Testis (tissue), 2 donors: ENCODE measurements at regions not wholly inside any gene's neighbourhood (a gene's known extent, or its start where the extent isn't known, plus 50 kb on each side); places are given as distances from the start of the nearest gene placed in this dataset.

Experiments used
- CTCF ChIP-seq, 3 experiments: fragments of 450-650 bp in 2 of 3; fragments of 200-600 bp in 1 of 3; sonication (generic) in 1 of 3; IDR thresholded peaks; one replicate each; pipeline ENCODE4 v1.5.1; 2016 to 2019; ENCODE audit warnings: antibody characterized with exemption in 3 of 3, mild to moderate bottlenecking in 2 of 3, moderate library complexity in 1 of 3
- POLR2A ChIP-seq: fragments of 450-650 bp; IDR thresholded peaks from one replicate; pipeline ENCODE4 v1.6.1; 2017; ENCODE audit warnings: antibody characterized with exemption, mild to moderate bottlenecking, moderate library complexity

GRCh38 chr2:106990297-106990696 lies 104.3 kb upstream of the ST6GAL2 start:
- TF ChIP-seq CTCF (IDR thresholded peaks at IDR 0.05) (no peak), POLR2A (no peak)
